A549 (cell line): ENCODE measurements at regions not wholly inside any gene's neighbourhood (a gene's known extent, or its start where the extent isn't known, plus 50 kb on each side); places are given as distances from the start of the nearest gene placed in this dataset.
"Not testable (repeated sequence)": the region's sequence is repeated elsewhere in the genome, so short reads cannot be mapped to it uniquely, and the experiment has no call there.

Source experiments
- CHD4 ChIP-seq: fragments of 200-600 bp; sonication (generic); IDR thresholded peaks from 2 replicates; pipeline ENCODE4 v1.6.1; 2016; ENCODE audit warnings: antibody characterized with exemption, mild to moderate bottlenecking, borderline replicate concordance
- CTCF ChIP-seq: fragments of >200 bp; sonication (Bioruptor Twin); formaldehyde crosslinking; IDR thresholded peaks from 3 replicates; pipeline ENCODE4 v1.5.1; 2016
- EHMT2 ChIP-seq: fragments of 200-600 bp; sonication (generic); IDR thresholded peaks from 2 replicates; pipeline ENCODE4 v1.6.1; 2016; ENCODE audit warnings: antibody characterized with exemption, low read depth, mild to moderate bottlenecking, moderate library complexity
- HMGXB4 ChIP-seq: fragments of 250-450 bp; sonication (Bioruptor Pico); IDR thresholded peaks from 2 replicates; pipeline ENCODE4 v1.5.0; 2021; ENCODE audit warnings: mild to moderate bottlenecking, moderate library complexity, borderline replicate concordance
- MAX ChIP-seq: IDR thresholded peaks from 2 replicates; pipeline ENCODE4 v1.6.1; 2012
- POLR2A ChIP-seq: IDR thresholded peaks from 2 replicates; pipeline ENCODE4 v1.6.1; 2012; ENCODE audit warnings: mild to moderate bottlenecking, low read length
- RFX5 ChIP-seq: fragments of 450-650 bp; IDR thresholded peaks from 2 replicates; pipeline ENCODE4 v1.7.1; 2014; ENCODE audit warnings: antibody characterized with exemption, mild to moderate bottlenecking, moderate library complexity
- SREBF2 ChIP-seq: fragments of 450-650 bp; IDR thresholded peaks from 2 replicates; pipeline ENCODE4 v1.6.1; 2014; ENCODE audit warnings: mild to moderate bottlenecking, moderate library complexity

- not testable (repeated sequence) for TF ChIP-seq EHMT2; CTCF; SREBF2; HMGXB4 (CRISPR knock-in tag); POLR2A; CHD4; MAX; RFX5
Measured at GRCh38 chr4:82279550-82279949, 94.2 kb downstream of the HNRNPD start.
